ENCODE measurements at regions not wholly inside any gene's neighbourhood (a gene's known extent, or its start where the extent isn't known, plus 50 kb on each side); places are given as distances from the start of the nearest gene placed in this dataset.

DNA sequence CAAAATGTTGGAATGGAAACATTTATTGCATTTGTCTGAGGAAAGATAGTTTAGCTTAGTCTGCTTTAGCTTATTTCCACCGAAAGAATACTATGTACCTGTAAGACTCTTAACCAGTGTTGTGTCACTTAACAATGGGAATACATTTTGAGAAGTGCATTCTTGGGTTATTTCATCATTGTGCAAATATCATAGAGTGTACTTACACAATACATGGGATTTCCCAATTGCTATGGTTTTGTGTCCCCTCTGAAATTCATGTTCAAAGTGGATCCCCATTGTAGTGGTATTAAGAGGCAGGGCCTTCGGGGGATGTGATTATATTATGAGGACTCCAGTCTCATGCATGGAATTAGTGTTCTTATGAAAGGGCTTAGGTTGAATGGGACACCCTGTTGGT lies 249.4 kb upstream of the UBE2E3 start:
- no peak for TF ChIP-seq POLR2A (IDR thresholded peaks at IDR 0.05)
- TF ChIP-seq, protein P1, sequence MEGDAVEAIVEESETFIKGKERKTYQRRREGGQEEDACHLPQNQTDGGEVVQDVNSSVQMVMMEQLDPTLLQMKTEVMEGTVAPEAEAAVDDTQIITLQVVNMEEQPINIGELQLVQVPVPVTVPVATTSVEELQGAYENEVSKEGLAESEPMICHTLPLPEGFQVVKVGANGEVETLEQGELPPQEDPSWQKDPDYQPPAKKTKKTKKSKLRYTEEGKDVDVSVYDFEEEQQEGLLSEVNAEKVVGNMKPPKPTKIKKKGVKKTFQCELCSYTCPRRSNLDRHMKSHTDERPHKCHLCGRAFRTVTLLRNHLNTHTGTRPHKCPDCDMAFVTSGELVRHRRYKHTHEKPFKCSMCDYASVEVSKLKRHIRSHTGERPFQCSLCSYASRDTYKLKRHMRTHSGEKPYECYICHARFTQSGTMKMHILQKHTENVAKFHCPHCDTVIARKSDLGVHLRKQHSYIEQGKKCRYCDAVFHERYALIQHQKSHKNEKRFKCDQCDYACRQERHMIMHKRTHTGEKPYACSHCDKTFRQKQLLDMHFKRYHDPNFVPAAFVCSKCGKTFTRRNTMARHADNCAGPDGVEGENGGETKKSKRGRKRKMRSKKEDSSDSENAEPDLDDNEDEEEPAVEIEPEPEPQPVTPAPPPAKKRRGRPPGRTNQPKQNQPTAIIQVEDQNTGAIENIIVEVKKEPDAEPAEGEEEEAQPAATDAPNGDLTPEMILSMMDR (IDR thresholded peaks at IDR 0.05), result no peak
